HL-60 (cell line): ENCODE measurements at regions not wholly inside any gene's neighbourhood (a gene's known extent, or its start where the extent isn't known, plus 50 kb on each side); places are given as distances from the start of the nearest gene placed in this dataset.

Source experiments
- CTCF ChIP-seq: IDR thresholded peaks from one replicate; pipeline ENCODE4 v1.5.1; 2011; ENCODE audit warnings: low read length, control low read depth, inconsistent platforms; ENCODE audit not compliant: insufficient read depth
- GABPA ChIP-seq: IDR thresholded peaks from 2 replicates; pipeline ENCODE4 v1.6.1; 2012; ENCODE audit warnings: low read depth
- POLR2AphosphoS5 ChIP-seq: IDR thresholded peaks from 2 replicates; pipeline ENCODE4 v1.6.1; 2012; ENCODE audit warnings: low read depth
- TF ChIP-seq, protein P1 (sequence below): IDR thresholded peaks from 2 replicates; pipeline ENCODE4 v1.6.1; 2012; ENCODE audit warnings: low read depth; ENCODE audit not compliant: insufficient replicate concordance

DNA sequence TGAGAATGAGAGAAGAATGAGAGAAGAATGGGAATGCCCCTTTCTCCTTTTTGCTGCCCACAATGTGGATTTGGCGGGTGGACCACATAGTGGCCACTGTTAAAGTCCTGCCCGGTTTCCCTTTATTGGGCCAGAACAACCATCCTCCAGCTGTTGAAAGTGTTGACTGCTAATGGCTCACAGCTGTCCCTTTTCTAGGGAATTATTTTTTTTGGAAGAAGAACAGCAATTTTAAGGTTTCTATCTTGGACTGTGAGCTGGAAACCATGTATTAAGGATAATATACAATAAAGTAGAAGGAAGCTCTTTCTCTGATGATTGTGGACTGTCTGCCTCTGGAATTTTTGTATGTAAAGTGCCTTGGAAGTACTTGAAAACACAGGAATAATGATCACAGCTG lies 185.9 kb downstream of the DMRT2 start:
- TF ChIP-seq, protein P1, sequence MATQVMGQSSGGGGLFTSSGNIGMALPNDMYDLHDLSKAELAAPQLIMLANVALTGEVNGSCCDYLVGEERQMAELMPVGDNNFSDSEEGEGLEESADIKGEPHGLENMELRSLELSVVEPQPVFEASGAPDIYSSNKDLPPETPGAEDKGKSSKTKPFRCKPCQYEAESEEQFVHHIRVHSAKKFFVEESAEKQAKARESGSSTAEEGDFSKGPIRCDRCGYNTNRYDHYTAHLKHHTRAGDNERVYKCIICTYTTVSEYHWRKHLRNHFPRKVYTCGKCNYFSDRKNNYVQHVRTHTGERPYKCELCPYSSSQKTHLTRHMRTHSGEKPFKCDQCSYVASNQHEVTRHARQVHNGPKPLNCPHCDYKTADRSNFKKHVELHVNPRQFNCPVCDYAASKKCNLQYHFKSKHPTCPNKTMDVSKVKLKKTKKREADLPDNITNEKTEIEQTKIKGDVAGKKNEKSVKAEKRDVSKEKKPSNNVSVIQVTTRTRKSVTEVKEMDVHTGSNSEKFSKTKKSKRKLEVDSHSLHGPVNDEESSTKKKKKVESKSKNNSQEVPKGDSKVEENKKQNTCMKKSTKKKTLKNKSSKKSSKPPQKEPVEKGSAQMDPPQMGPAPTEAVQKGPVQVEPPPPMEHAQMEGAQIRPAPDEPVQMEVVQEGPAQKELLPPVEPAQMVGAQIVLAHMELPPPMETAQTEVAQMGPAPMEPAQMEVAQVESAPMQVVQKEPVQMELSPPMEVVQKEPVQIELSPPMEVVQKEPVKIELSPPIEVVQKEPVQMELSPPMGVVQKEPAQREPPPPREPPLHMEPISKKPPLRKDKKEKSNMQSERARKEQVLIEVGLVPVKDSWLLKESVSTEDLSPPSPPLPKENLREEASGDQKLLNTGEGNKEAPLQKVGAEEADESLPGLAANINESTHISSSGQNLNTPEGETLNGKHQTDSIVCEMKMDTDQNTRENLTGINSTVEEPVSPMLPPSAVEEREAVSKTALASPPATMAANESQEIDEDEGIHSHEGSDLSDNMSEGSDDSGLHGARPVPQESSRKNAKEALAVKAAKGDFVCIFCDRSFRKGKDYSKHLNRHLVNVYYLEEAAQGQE = no peak
- TF ChIP-seq CTCF (no peak), GABPA (no peak), POLR2AphosphoS5 (no peak)
